GM12864 (cell line): ENCODE measurements at regions not wholly inside any gene's neighbourhood (a gene's known extent, or its start where the extent isn't known, plus 50 kb on each side); places are given as distances from the start of the nearest gene placed in this dataset.

ENCODE experiments used
- DNase-seq: peaks from one replicate; pipeline ENCODE4 v3.0.0-alpha.2; 2011; ENCODE audit warnings: low read depth
- H3K4me3 ChIP-seq: 2 replicates; pipeline ENCODE4 v1.5.1; 2011; ENCODE audit warnings: mild to moderate bottlenecking, low read depth, low read length, control low read depth
- TF ChIP-seq, protein P1 (sequence below): IDR thresholded peaks from 2 replicates; pipeline ENCODE4 v1.5.1; 2011; ENCODE audit warnings: low read depth, mild to moderate bottlenecking, moderate library complexity, low read length, control low read depth, inconsistent platforms; ENCODE audit errors: missing control alignments

DNA sequence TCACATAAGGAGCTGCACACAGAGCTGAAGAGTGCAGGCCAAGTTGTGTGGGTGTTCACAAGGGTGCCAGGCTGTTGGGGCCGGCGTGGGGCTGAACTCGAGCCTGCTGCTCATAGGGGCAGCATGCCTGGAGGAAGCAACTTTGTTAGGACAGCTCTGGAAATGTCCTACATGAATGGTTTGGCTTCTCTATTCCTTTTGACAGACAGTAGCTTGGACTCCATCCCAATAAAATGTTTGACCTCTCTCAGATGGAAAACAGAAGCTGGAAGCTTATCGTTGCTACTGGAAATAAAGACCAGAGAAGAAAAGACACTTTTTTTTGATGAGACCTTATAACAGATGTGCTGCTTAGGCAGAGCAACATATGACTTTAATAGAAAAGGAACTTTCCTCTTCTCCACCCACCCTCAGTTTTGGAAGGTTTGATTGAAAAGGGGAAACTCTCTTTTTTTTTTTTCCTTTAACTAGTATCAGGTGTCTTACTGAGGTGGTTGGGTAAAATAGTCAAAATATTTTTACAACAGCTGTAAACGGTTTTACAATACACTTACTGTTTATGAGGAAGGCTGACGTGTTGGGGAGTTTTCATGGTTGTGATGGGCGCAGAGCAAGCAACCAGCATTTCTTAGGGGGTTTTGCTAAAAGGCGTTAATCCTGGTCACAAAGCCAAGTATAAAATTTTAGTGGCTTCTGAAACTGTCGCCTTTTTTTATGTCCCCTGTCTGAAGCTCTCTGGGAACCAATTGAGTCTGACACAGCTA lies 80.7 kb upstream of the EEF1E1 start:
- TF ChIP-seq, protein P1, sequence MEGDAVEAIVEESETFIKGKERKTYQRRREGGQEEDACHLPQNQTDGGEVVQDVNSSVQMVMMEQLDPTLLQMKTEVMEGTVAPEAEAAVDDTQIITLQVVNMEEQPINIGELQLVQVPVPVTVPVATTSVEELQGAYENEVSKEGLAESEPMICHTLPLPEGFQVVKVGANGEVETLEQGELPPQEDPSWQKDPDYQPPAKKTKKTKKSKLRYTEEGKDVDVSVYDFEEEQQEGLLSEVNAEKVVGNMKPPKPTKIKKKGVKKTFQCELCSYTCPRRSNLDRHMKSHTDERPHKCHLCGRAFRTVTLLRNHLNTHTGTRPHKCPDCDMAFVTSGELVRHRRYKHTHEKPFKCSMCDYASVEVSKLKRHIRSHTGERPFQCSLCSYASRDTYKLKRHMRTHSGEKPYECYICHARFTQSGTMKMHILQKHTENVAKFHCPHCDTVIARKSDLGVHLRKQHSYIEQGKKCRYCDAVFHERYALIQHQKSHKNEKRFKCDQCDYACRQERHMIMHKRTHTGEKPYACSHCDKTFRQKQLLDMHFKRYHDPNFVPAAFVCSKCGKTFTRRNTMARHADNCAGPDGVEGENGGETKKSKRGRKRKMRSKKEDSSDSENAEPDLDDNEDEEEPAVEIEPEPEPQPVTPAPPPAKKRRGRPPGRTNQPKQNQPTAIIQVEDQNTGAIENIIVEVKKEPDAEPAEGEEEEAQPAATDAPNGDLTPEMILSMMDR, result no peak
- no peak overlapping the region for H3K4me3 ChIP-seq
- no peak for DNase-seq

DNA sequence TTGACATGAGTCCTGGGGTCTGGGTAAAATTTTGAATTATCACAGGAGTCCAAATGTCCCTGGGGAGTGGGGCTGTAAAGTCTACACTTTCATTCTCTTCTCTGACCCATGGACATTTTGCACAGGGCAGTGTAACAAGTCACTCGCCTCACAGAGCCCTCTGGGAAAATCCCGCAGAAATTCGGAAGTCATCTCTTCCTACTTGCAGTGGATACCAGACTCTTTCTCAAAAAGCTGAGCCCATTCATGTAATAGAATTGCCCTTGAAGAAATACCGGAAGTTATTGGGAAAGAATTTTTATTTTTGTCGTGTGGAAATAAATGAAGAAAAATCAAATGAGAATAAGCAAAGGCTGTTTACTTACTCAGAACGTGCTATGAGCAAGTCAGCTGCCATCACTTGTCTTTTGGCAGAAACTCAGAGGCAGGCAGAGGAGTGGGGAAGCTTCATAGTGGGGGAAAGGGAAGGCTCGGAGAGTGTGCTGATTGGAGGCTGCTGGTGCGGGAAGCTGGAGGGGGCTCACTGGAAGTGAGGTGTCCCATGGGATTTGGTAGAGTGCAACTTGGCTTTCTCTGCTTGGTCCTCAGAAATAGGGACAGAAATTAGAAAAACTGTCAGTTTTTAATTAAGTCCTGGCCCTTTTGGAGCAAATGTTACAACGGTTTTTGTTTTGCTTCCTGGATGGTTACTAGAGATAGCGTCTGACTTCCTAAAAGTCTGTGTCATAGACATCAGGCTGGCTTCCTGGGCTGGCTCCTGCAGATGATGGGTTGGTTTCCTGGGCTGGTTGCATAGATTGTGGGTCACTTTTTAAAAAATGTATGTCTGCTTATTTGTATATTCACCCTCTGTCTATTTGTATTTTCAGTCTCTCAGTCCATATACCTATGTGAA lies 79.8 kb upstream of the EEF1E1 start:
- TF ChIP-seq, protein P1, result no peak
- no peak overlapping the region for H3K4me3 ChIP-seq
- DNase-seq, result no peak

DNA sequence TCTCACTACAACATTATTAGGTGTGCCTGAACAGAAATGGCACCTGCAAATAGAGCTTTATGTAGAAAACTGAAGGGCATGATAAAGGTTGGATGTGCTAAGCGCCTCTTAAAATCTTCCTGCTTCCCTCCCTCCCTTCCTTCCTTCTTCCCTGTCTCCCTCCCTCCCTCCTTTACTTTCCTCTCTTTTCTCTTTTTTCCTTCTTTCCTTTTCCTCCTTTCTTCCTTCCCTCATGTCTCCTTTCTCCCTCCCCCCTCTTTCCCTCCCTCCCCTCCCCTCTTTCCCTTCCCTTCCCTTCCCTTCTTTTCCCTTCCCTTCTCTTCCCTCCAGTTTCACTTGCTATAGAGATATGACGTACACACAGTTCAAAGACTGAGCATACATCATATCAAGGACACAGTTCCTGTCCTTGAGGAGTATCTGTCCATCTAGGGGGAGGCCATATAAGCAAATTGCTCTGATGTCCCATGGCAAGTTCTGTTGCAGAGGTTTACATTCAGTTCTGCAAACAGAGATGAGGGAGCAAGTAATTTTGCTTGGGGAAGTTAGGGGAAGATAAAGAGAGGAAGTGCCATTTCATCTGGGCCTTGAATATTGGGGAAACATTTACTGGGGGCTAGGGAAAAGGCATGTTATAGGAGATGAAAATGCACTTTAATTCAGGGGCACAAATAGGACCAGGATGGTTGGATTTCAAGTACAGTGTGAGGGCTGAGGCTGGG lies 79.0 kb upstream of the EEF1E1 start:
- TF ChIP-seq, protein P1, result no peak
- no peak for DNase-seq
- no peak overlapping the region for H3K4me3 ChIP-seq

DNA sequence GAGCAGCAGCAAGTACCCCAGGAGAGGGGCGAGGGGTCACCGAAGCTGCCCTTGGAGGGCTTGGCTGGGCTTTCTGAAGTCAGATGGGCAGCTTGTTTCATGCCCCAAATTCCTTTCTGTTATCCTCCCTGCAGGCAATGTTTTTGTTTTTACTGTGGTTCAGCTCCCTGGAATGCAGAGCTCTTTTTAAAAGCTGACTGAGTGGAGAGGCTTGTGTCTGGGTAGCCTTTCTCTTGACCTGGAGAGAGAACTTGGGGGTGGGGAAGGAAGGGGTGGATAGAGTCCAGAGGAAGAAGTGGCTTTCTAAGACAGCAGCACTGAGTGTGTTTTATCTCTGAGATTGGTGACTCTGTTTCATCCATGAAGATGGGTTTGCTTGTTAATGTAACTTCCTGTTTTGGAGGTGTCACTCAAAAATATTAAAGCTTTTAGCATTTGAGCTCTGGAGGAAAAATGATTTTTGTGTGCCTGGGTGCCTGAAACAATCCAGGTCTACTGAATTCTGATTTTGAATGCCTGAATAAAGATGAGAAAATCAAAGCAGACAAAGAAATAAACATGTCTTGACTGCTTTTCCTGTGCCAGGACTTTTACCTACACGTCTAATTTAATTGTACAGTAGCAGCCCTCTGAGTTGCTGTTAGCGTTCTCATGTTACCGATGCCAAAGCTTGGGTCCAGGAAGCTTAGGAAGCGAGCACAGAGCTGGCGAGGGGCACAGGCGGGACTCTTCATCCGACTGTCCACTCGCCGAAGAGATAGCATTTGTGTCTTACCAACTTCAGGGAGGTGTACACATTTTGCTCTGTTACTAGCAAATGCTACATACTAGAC lies 78.2 kb upstream of the EEF1E1 start:
- TF ChIP-seq, protein P1, result no peak
- no peak overlapping the region for H3K4me3 ChIP-seq
- no peak for DNase-seq

DNA sequence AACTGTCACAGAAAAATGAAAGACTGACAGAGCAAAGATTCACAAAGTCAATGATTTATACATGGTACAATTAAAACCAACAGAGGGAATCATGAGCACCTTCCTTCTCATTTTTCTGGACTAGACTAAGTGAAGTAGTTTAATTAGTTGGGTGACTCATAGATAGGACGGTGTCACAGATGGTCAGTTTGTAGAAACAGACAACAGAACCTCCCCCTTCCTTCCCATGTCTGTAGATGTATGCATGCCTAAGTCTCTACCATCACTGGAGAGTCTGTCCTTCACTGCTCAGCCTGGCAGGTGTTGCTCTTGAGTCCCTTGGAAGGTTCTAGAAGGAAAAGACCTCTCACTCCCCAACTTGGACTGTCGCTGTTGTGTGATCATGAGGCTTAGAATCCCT lies 75.4 kb upstream of the EEF1E1 start:
- no peak for DNase-seq
- H3K4me3 ChIP-seq, result no peak overlapping the region
- TF ChIP-seq, protein P1, result no peak

- no peak overlapping the region for H3K4me3 ChIP-seq
- no peak for DNase-seq
- TF ChIP-seq, protein P1, result no peak
Observed at GRCh38 chr6:8175046-8175777, 72.9 kb upstream of the EEF1E1 start.
